ENCODE measurements at regions not wholly inside any gene's neighbourhood (a gene's known extent, or its start where the extent isn't known, plus 50 kb on each side); places are given as distances from the start of the nearest gene placed in this dataset.

- no peaks in the 10 kb centered on the region for H3K79me2 ChIP-seq (ENCODE audit: low read length)
- no peaks in the 10 kb centered on the region for H3K4me1 ChIP-seq (ENCODE audit: low read length)
- TF ChIP-seq CTCF (IDR thresholded peaks at IDR 0.05; ENCODE audit: low read depth, low read length), result no peak
- no peak for TF ChIP-seq EZH2phosphoT487 (IDR thresholded peaks at IDR 0.05; ENCODE audit: low read depth)
- no peaks in the 10 kb centered on the region for H3K36me3 ChIP-seq (replicated peaks; ENCODE audit: low read depth, low read length)
- H3K4me3 ChIP-seq (ENCODE audit: low read length), result no peak overlapping the region
- no peaks in the 10 kb centered on the region for H4K20me1 ChIP-seq (ENCODE audit: insufficient read depth, low read length)
- H3K27me3 ChIP-seq (ENCODE audit: low read depth, low read length), result no peaks in the 10 kb centered on the region; the same call in 1 of the 2 replicates
- H3K4me2 ChIP-seq (ENCODE audit: low read length), result no peak overlapping the region
- H3K9me3 ChIP-seq (ENCODE audit: insufficient read depth, low read length), result no peaks in the 10 kb centered on the region
- no peak overlapping the region for H3K27ac ChIP-seq (ENCODE audit: low read length)
- no peak overlapping the region for H2AFZ ChIP-seq (ENCODE audit: low read depth, low read length)
- H3K9ac ChIP-seq (ENCODE audit: low read length), result no peak overlapping the region
These were observed 155.3 kb downstream of the PJA2 start for GRCh38 chr5:109254511-109254910.

- no peaks in the 10 kb centered on the region for H4K20me1 ChIP-seq (ENCODE audit: insufficient read depth, low read length)
- H3K36me3 ChIP-seq (replicated peaks; ENCODE audit: low read depth, low read length), result no peaks in the 10 kb centered on the region
- H3K4me1 ChIP-seq (ENCODE audit: low read length), result peaks cover 6% of the 10 kb centered on the region
- no peak overlapping the region for H2AFZ ChIP-seq (ENCODE audit: low read depth, low read length)
- no peak overlapping the region for H3K9ac ChIP-seq (ENCODE audit: low read length)
- H3K27ac ChIP-seq (ENCODE audit: low read length), result no peak overlapping the region
- H3K27me3 ChIP-seq (ENCODE audit: low read depth, low read length), result no peaks in the 10 kb centered on the region; the same call in 1 of the 2 replicates
- no peak overlapping the region for H3K4me2 ChIP-seq (ENCODE audit: low read length)
- H3K79me2 ChIP-seq (ENCODE audit: low read length), result no peaks in the 10 kb centered on the region
- no peaks in the 10 kb centered on the region for H3K9me3 ChIP-seq (ENCODE audit: insufficient read depth, low read length)
- no peak for TF ChIP-seq EZH2phosphoT487 (IDR thresholded peaks at IDR 0.05; ENCODE audit: low read depth)
- TF ChIP-seq CTCF (IDR thresholded peaks at IDR 0.05; ENCODE audit: low read depth, low read length), result no peak
- no peak overlapping the region for H3K4me3 ChIP-seq (ENCODE audit: low read length)
These were observed 156.5 kb downstream of the PJA2 start for GRCh38 chr5:109253262-109253661.

GRCh38 chr5:109252731-109253130 is 157.0 kb downstream of the PJA2 start:
- Histone ChIP-seq H2AFZ (ENCODE audit: low read depth, low read length) (no peak overlapping the region), H3K4me3 (ENCODE audit: low read length) (no peak overlapping the region), H3K36me3 (replicated peaks; ENCODE audit: low read depth, low read length) (no peaks in the 10 kb centered on the region), H4K20me1 (ENCODE audit: insufficient read depth, low read length) (no peaks in the 10 kb centered on the region), H3K27ac (ENCODE audit: low read length) (no peak overlapping the region), H3K9ac (ENCODE audit: low read length) (no peak overlapping the region), H3K9me3 (ENCODE audit: insufficient read depth, low read length) (no peaks in the 10 kb centered on the region), H3K27me3 (ENCODE audit: low read depth, low read length) (no peaks in the 10 kb centered on the region; the same call in 1 of the 2 replicates), H3K79me2 (ENCODE audit: low read length) (no peaks in the 10 kb centered on the region), H3K4me2 (ENCODE audit: low read length) (no peak overlapping the region), H3K4me1 (ENCODE audit: low read length) (peaks cover 11% of the 10 kb centered on the region)
- TF ChIP-seq CTCF (IDR thresholded peaks at IDR 0.05; ENCODE audit: low read depth, low read length), result no peak
- TF ChIP-seq EZH2phosphoT487 (IDR thresholded peaks at IDR 0.05; ENCODE audit: low read depth), result no peak

GRCh38 chr5:109250533-109251329 is 159.0 kb downstream of the PJA2 start:
- TF ChIP-seq EZH2phosphoT487 (IDR thresholded peaks at IDR 0.05; ENCODE audit: low read depth) (no peak), CTCF (IDR thresholded peaks at IDR 0.05; ENCODE audit: low read depth, low read length) (no peak)
- no peak overlapping the region for H3K27ac ChIP-seq (ENCODE audit: low read length)
- H3K4me1 ChIP-seq (ENCODE audit: low read length), result peaks cover 14% of the 10 kb centered on the region
- no peaks in the 10 kb centered on the region for H4K20me1 ChIP-seq (ENCODE audit: insufficient read depth, low read length)
- no peaks in the 10 kb centered on the region for H3K79me2 ChIP-seq (ENCODE audit: low read length)
- no peak overlapping the region for H3K4me3 ChIP-seq (ENCODE audit: low read length)
- H3K9me3 ChIP-seq (ENCODE audit: insufficient read depth, low read length), result 0 out of 2 replicates have a peak, but pooled peaks cover 10% of the 10 kb centered on the region
- H3K9ac ChIP-seq (ENCODE audit: low read length), result no peak overlapping the region
- H3K36me3 ChIP-seq (replicated peaks; ENCODE audit: low read depth, low read length), result no peaks in the 10 kb centered on the region
- no peak overlapping the region for H3K4me2 ChIP-seq (ENCODE audit: low read length)
- H2AFZ ChIP-seq (ENCODE audit: low read depth, low read length), result no peak overlapping the region
- no peaks in the 10 kb centered on the region; the same call in 1 of the 2 replicates for H3K27me3 ChIP-seq (ENCODE audit: low read depth, low read length)

All from OCI-LY3 (cell line).